HL-60 (cell line): ENCODE measurements at regions not wholly inside any gene's neighbourhood (a gene's known extent, or its start where the extent isn't known, plus 50 kb on each side); places are given as distances from the start of the nearest gene placed in this dataset.

Source experiments
- CTCF ChIP-seq: IDR thresholded peaks from one replicate; pipeline ENCODE4 v1.5.1; 2011; ENCODE audit warnings: low read length, control low read depth, inconsistent platforms; ENCODE audit not compliant: insufficient read depth
- GABPA ChIP-seq: IDR thresholded peaks from 2 replicates; pipeline ENCODE4 v1.6.1; 2012; ENCODE audit warnings: low read depth
- POLR2AphosphoS5 ChIP-seq: IDR thresholded peaks from 2 replicates; pipeline ENCODE4 v1.6.1; 2012; ENCODE audit warnings: low read depth
- TF ChIP-seq, protein P1 (sequence below): IDR thresholded peaks from 2 replicates; pipeline ENCODE4 v1.6.1; 2012; ENCODE audit warnings: low read depth; ENCODE audit not compliant: insufficient replicate concordance

GRCh38 chr4:74875451-74875850 is 57.5 kb upstream of the PARM1 start:
- TF ChIP-seq POLR2AphosphoS5 = no peak
- TF ChIP-seq CTCF = no peak
- TF ChIP-seq, protein P1, sequence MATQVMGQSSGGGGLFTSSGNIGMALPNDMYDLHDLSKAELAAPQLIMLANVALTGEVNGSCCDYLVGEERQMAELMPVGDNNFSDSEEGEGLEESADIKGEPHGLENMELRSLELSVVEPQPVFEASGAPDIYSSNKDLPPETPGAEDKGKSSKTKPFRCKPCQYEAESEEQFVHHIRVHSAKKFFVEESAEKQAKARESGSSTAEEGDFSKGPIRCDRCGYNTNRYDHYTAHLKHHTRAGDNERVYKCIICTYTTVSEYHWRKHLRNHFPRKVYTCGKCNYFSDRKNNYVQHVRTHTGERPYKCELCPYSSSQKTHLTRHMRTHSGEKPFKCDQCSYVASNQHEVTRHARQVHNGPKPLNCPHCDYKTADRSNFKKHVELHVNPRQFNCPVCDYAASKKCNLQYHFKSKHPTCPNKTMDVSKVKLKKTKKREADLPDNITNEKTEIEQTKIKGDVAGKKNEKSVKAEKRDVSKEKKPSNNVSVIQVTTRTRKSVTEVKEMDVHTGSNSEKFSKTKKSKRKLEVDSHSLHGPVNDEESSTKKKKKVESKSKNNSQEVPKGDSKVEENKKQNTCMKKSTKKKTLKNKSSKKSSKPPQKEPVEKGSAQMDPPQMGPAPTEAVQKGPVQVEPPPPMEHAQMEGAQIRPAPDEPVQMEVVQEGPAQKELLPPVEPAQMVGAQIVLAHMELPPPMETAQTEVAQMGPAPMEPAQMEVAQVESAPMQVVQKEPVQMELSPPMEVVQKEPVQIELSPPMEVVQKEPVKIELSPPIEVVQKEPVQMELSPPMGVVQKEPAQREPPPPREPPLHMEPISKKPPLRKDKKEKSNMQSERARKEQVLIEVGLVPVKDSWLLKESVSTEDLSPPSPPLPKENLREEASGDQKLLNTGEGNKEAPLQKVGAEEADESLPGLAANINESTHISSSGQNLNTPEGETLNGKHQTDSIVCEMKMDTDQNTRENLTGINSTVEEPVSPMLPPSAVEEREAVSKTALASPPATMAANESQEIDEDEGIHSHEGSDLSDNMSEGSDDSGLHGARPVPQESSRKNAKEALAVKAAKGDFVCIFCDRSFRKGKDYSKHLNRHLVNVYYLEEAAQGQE = no peak
- no peak for TF ChIP-seq GABPA
